PC-3 (cell line): ENCODE measurements at regions not wholly inside any gene's neighbourhood (a gene's known extent, or its start where the extent isn't known, plus 50 kb on each side); places are given as distances from the start of the nearest gene placed in this dataset.

Source experiments
- ATAC-seq: fragments of 200-7000 bp; cut with Tn5 transposase; 2 replicates; pipeline ENCODE4 v1.9.1; 2020; ENCODE audit warnings: mild to moderate bottlenecking, moderate library complexity
- BruUV-seq: library from RNA; stranded (reverse); fragments of 400-500 nt; replicated peaks from 2 replicates; lab custom pipeline; 2021; lab: Mats Ljungman, UMichigan
- CTCF ChIA-PET: fragments of 300-600 bp; sonication (Branson Sonifier 250); formaldehyde crosslinking; loops from one replicate; lab custom pipeline; 2022; ENCODE audit warnings: antibody characterized with exemption; lab: Charles Lee
- POLR2A ChIA-PET: fragments of 300-600 bp; sonication (Branson Sonifier 250); formaldehyde crosslinking; loops from one replicate; lab custom pipeline; 2022; ENCODE audit warnings: antibody characterized with exemption; ENCODE audit not compliant: unreplicated experiment; lab: Charles Lee
- DNase-seq: peaks from one replicate; pipeline ENCODE4 v3.0.0-alpha.2; 2015
- H2AFZ ChIP-seq: fragments of 300-600 bp; sonication (generic); 2 replicates; pipeline ENCODE4 v1.6.0; 2016; ENCODE audit warnings: antibody characterized with exemption, low read length
- H3F3A ChIP-seq: fragments of 300-600 bp; sonication (generic); one replicate; pipeline ENCODE4 v1.6.0; 2017; ENCODE audit warnings: antibody characterized with exemption, low read length, control low read depth, mild to moderate bottlenecking; ENCODE audit not compliant: unreplicated experiment
- H3K27ac ChIP-seq: fragments of 300-600 bp; sonication (generic); 2 replicates; pipeline ENCODE4 v1.5.1; 2016; ENCODE audit warnings: mild to moderate bottlenecking, low read length
- H3K27me3 ChIP-seq: fragments of 300-600 bp; sonication (generic); 2 replicates; pipeline ENCODE4 v1.6.1; 2016; ENCODE audit warnings: low read length, mixed read lengths
- H3K36me3 ChIP-seq: fragments of 300-600 bp; sonication (generic); 2 replicates; pipeline ENCODE4 v1.6.1; 2016; ENCODE audit warnings: low read depth, mixed run types, low read length, mixed read lengths
- H3K4me1 ChIP-seq: fragments of 300-600 bp; sonication (generic); 2 replicates; pipeline ENCODE4 v1.5.1; 2016; ENCODE audit warnings: low read length; ENCODE audit not compliant: insufficient read depth
- H3K4me2 ChIP-seq: fragments of 300-600 bp; sonication (generic); 2 replicates; pipeline ENCODE4 v1.6.0; 2016; ENCODE audit warnings: low read length
- H3K4me3 ChIP-seq: fragments of 300-600 bp; sonication (generic); 2 replicates; pipeline ENCODE4 v1.5.1; 2016; ENCODE audit warnings: mild to moderate bottlenecking, low read length, mixed read lengths
- H3K79me2 ChIP-seq: fragments of 300-600 bp; sonication (generic); 2 replicates; pipeline ENCODE4 v1.6.1; 2017; ENCODE audit warnings: low read length, mixed read lengths
- H3K9ac ChIP-seq: fragments of 300-600 bp; sonication (generic); 2 replicates; pipeline ENCODE4 v1.6.0; 2016; ENCODE audit warnings: mild to moderate bottlenecking, low read length
- H3K9me2 ChIP-seq: fragments of 300-600 bp; sonication (generic); replicated peaks from 2 replicates; pipeline ENCODE4 v1.6.1; 2016; ENCODE audit warnings: mixed run types, low read length, mixed read lengths
- H3K9me3 ChIP-seq: fragments of 300-600 bp; sonication (generic); 2 replicates; pipeline ENCODE4 v1.6.1; 2016; ENCODE audit warnings: low read length, mixed read lengths
- H4K20me1 ChIP-seq: fragments of 300-600 bp; sonication (generic); 2 replicates; pipeline ENCODE4 v1.6.1; 2016; ENCODE audit warnings: low read length, mixed read lengths
- EZH2 ChIP-seq: fragments of 300-600 bp; sonication (generic); IDR thresholded peaks from one replicate; pipeline ENCODE4 v1.6.1; 2017; ENCODE audit warnings: antibody characterized with exemption, mild to moderate bottlenecking, low read length; ENCODE audit not compliant: unreplicated experiment
- EZH2phosphoT487 ChIP-seq: fragments of 300-600 bp; sonication (generic); IDR thresholded peaks from 2 replicates; pipeline ENCODE4 v1.6.1; 2018; ENCODE audit warnings: mild to moderate bottlenecking, antibody characterized with exemption, low read length, borderline replicate concordance
- intact Hi-C: fragments of 100-400 bp; cut with micrococcal nuclease; formaldehyde crosslinking; loops from 2 replicates; pipeline ENCODE4 v1.9.0; 2023
- TF ChIP-seq, protein P1 (sequence below): fragments of 300-600 bp; sonication (generic); conservative IDR thresholded peaks from 2 replicates; pipeline ENCODE4 v1.5.1; 2017; ENCODE audit warnings: antibody characterized with exemption, low read depth, mild to moderate bottlenecking, low read length

DNA sequence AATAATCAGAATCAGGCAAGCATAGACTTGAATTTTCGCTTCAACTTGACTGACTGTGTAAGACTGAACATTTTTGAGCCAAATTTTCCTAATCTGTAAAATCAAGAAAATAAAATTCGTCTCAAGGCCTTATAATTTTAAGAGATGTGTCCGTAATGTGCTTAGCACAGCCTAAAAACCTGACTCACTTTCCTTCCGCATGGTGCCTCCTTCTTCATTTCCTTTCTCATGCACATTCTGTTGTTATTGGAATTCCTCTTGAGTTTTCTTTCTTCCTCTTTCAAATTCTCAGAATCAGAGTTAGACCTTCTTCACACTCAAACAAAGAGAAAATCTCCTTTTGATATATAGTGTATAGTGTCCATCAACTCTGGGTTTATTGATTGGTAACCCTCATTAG lies 208.9 kb upstream of the SLIT2 start:
- H3K9ac ChIP-seq, result no peak overlapping the region
- H3K4me1 ChIP-seq, result peaks cover 21% of the 10 kb centered on the region

DNA sequence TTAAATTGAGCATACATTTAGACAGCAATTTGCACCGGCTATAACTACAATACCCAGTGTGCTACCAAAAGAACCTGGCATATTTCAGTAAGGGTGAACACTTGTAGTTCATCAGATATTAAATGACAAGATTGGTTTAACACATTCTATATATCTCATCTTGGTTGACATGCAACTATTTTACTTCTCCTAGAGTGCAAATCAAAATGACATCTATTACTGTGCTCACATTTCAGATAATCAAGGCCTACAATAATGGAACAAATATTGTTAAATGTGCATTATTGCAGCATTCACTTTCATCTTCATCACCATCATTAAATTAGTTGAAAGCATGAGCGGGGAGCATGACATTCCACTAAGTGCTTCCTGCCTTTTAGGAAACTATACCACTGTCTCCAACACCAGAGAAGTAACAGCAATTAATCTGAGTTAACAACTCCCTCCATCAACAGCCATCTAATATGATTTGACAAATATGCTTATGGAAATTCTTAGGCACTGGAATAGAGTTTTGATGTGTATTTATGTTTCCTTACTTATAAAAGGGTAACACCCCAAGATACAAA lies 209.8 kb upstream of the SLIT2 start:
- no peak overlapping the region for H3K27ac ChIP-seq
- no peaks in the 10 kb centered on the region for H3K36me3 ChIP-seq
- no peak overlapping the region for H3K4me3 ChIP-seq
- H2AFZ ChIP-seq, result no peak overlapping the region
- DNase-seq, result no peak
- no peaks in the 10 kb centered on the region for H3K79me2 ChIP-seq
- BruUV-seq, result no TSS peak
- H3K4me1 ChIP-seq, result peaks cover 21% of the 10 kb centered on the region
- ChIA-PET CTCF (no interaction called here), POLR2A (no interaction called here)
- no peaks in the 10 kb centered on the region for H3K9me3 ChIP-seq
- H3K9me2 ChIP-seq, result no peaks in the 10 kb centered on the region
- no peaks in the 10 kb centered on the region for H4K20me1 ChIP-seq
- no peak overlapping the region for H3K4me2 ChIP-seq
- TF ChIP-seq EZH2phosphoT487 (no peak), EZH2 (no peak)
- TF ChIP-seq, protein P1, sequence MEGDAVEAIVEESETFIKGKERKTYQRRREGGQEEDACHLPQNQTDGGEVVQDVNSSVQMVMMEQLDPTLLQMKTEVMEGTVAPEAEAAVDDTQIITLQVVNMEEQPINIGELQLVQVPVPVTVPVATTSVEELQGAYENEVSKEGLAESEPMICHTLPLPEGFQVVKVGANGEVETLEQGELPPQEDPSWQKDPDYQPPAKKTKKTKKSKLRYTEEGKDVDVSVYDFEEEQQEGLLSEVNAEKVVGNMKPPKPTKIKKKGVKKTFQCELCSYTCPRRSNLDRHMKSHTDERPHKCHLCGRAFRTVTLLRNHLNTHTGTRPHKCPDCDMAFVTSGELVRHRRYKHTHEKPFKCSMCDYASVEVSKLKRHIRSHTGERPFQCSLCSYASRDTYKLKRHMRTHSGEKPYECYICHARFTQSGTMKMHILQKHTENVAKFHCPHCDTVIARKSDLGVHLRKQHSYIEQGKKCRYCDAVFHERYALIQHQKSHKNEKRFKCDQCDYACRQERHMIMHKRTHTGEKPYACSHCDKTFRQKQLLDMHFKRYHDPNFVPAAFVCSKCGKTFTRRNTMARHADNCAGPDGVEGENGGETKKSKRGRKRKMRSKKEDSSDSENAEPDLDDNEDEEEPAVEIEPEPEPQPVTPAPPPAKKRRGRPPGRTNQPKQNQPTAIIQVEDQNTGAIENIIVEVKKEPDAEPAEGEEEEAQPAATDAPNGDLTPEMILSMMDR, result no peak
- intact Hi-C loops, result no loop called here
- no peaks in the 10 kb centered on the region for H3F3A ChIP-seq
- no peak overlapping the region for H3K9ac ChIP-seq
- H3K27me3 ChIP-seq, result no peaks in the 10 kb centered on the region
- no peak for ATAC-seq

More for the DNA sequence above, 208.9 kb upstream of the SLIT2 start:
- no peaks in the 10 kb centered on the region for H3K27me3 ChIP-seq
- ChIA-PET POLR2A (no interaction called here), CTCF (no interaction called here)
- no peaks in the 10 kb centered on the region for H3F3A ChIP-seq
- no peak for TF ChIP-seq EZH2phosphoT487
- TF ChIP-seq, protein P1, result no peak
- H3K27ac ChIP-seq, result no peak overlapping the region
- intact Hi-C loops, result no loop called here
- H3K9me3 ChIP-seq, result no peaks in the 10 kb centered on the region
- no peak overlapping the region for H3K4me3 ChIP-seq
- no peaks in the 10 kb centered on the region for H3K36me3 ChIP-seq
- no peaks in the 10 kb centered on the region for H4K20me1 ChIP-seq
- no TSS peak for BruUV-seq
- DNase-seq, result no peak
- H3K79me2 ChIP-seq, result no peaks in the 10 kb centered on the region
- ATAC-seq, result no peak
- no peaks in the 10 kb centered on the region for H3K9me2 ChIP-seq
- no peak overlapping the region for H3K4me2 ChIP-seq
- no peak overlapping the region for H2AFZ ChIP-seq

DNA sequence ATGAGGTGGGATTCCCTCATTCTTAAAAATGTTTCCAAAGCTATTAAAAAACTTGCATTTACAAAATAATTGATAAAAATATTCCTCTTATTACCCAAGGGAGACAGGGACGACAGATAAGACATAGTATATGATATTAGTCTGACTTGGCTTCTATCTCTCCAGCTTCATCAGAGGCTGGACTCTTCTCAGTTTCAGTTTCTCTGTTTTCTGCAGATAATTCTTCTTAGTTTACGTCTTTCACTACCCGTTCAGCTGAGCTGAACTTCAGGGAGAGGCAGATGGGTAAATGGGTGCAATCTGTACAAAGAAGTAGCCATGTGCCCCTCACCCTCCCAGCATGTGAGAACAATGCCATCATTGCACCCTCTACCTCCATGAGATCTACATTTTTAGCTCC lies 214.0 kb upstream of the SLIT2 start:
- Histone ChIP-seq H3K4me1 (no peaks in the 10 kb centered on the region), H3K9ac (no peak overlapping the region), H3F3A (no peaks in the 10 kb centered on the region), H3K36me3 (no peaks in the 10 kb centered on the region), H3K27me3 (no peaks in the 10 kb centered on the region), H2AFZ (no peak overlapping the region), H3K79me2 (no peaks in the 10 kb centered on the region), H3K4me3 (no peak overlapping the region), H4K20me1 (no peaks in the 10 kb centered on the region), H3K9me2 (no peaks in the 10 kb centered on the region), H3K9me3 (no peaks in the 10 kb centered on the region), H3K27ac (no peak overlapping the region), H3K4me2 (no peak overlapping the region)
- ATAC-seq (no peak), DNase-seq (no peak)
- intact Hi-C loops, result no loop called here
- POLR2A ChIA-PET, result no interaction called here
- TF ChIP-seq, protein P1, result no peak
- TF ChIP-seq EZH2 (no peak), EZH2phosphoT487 (no peak)
- no TSS peak for BruUV-seq
- CTCF ChIA-PET, result no interaction called here
